Retinal pigment epithelial cell (primary cell): ENCODE measurements at regions not wholly inside any gene's neighbourhood (a gene's known extent, or its start where the extent isn't known, plus 50 kb on each side); places are given as distances from the start of the nearest gene placed in this dataset.

Experiments
- DNase-seq: peaks from one replicate; pipeline ENCODE4 v3.0.0-alpha.2; 2010; ENCODE audit warnings: low read depth
- H3K4me3 ChIP-seq: 2 replicates; pipeline ENCODE4 v1.5.1; 2011; ENCODE audit warnings: mild to moderate bottlenecking, low read length, control low read depth, moderate library complexity
- TF ChIP-seq, protein P1 (sequence below): conservative IDR thresholded peaks from 2 replicates; pipeline ENCODE4 v1.5.1; 2011; ENCODE audit warnings: low read depth, low read length, control low read depth, inconsistent platforms

- TF ChIP-seq, protein P1, sequence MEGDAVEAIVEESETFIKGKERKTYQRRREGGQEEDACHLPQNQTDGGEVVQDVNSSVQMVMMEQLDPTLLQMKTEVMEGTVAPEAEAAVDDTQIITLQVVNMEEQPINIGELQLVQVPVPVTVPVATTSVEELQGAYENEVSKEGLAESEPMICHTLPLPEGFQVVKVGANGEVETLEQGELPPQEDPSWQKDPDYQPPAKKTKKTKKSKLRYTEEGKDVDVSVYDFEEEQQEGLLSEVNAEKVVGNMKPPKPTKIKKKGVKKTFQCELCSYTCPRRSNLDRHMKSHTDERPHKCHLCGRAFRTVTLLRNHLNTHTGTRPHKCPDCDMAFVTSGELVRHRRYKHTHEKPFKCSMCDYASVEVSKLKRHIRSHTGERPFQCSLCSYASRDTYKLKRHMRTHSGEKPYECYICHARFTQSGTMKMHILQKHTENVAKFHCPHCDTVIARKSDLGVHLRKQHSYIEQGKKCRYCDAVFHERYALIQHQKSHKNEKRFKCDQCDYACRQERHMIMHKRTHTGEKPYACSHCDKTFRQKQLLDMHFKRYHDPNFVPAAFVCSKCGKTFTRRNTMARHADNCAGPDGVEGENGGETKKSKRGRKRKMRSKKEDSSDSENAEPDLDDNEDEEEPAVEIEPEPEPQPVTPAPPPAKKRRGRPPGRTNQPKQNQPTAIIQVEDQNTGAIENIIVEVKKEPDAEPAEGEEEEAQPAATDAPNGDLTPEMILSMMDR, result no peak
- no peak for DNase-seq
- H3K4me3 ChIP-seq, result no peak overlapping the region
These were observed 517.0 kb downstream of the INHBA start for GRCh38 chr7:41185851-41186250.

- DNase-seq, result no peak
- TF ChIP-seq, protein P1, result no peak
- H3K4me3 ChIP-seq, result no peak overlapping the region
These were observed 519.1 kb downstream of the INHBA start for GRCh38 chr7:41183741-41184140.

DNA sequence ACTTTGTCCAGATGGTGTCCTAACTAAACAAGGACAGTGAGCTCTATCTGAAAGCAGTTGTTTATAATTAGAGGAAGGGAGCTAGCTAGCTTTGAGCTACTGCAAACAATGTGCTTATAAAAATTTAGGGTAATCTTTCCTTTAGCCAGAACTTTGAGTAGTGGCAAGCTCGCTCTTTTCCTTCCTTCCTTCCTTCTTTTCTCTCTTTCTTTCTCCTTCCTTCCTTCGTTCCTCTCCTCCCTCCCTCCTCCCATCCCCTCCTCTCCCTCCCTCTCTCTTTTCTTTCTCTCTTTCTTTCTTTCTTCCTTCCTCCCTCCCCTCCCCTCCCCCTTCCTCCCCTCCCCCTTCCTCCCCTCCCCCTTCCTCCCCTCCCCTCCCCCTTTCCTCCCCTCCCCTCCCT is 520.1 kb downstream of the INHBA start:
- TF ChIP-seq, protein P1, result no peak
- H3K4me3 ChIP-seq, result no peak overlapping the region
- no peak for DNase-seq

GRCh38 chr7:41175435-41175834 is 527.5 kb downstream of the INHBA start:
- no peak overlapping the region for H3K4me3 ChIP-seq
- TF ChIP-seq, protein P1, result no peak
- DNase-seq, result no peak

- H3K4me3 ChIP-seq, result no peak overlapping the region
- TF ChIP-seq, protein P1, result no peak
- no peak for DNase-seq
These were observed 528.4 kb downstream of the INHBA start for GRCh38 chr7:41174521-41174920.

GRCh38 chr7:41170466-41170865 is 532.4 kb downstream of the INHBA start:
- TF ChIP-seq, protein P1, result no peak
- no peak for DNase-seq
- H3K4me3 ChIP-seq, result no peak overlapping the region

- TF ChIP-seq, protein P1, result no peak
- no peak for DNase-seq
These were observed 533.6 kb downstream of the INHBA start for GRCh38 chr7:41169317-41169716.

More at GRCh38 chr7:41169317-41169716, 533.6 kb downstream of the INHBA start:
- H3K4me3 ChIP-seq, result no peak overlapping the region
